ENCODE measurements at regions not wholly inside any gene's neighbourhood (a gene's known extent, or its start where the extent isn't known, plus 50 kb on each side); places are given as distances from the start of the nearest gene placed in this dataset.

- Histone ChIP-seq H3K27ac (no peak overlapping the region), H3K4me2 (no peak overlapping the region), H3K4me3 (no peak overlapping the region), H3K4me1 (no peaks in the 10 kb centered on the region), H3K9me3 (no peaks in the 10 kb centered on the region)
- DNase-seq (ENCODE audit: low read depth in 1 of 2, low spot score in 1 of 2) (no peak), FAIRE-seq (no peak), ATAC-seq (no peak)
- TF ChIP-seq EHMT2 (IDR thresholded peaks at IDR 0.05; ENCODE audit: low read depth) (no peak), EP300 (IDR thresholded peaks at IDR 0.05) (no peak), REST (IDR thresholded peaks at IDR 0.05) (no peak), GATA3 (IDR thresholded peaks at IDR 0.05; ENCODE audit: borderline replicate concordance) (no peak), MYC (IDR thresholded peaks at IDR 0.05; ENCODE audit: borderline replicate concordance, low read length) (no peak), RFX5 (IDR thresholded peaks at IDR 0.05) (no peak), JUN (IDR thresholded peaks at IDR 0.05) (no peak), FOXS1 (CRISPR knock-in tag; IDR thresholded peaks at IDR 0.05) (no peak), CHD4 (IDR thresholded peaks at IDR 0.05; ENCODE audit: borderline replicate concordance) (no peak), HOXB5 (CRISPR knock-in tag; IDR thresholded peaks at IDR 0.05) (no peak), PHF8 (IDR thresholded peaks at IDR 0.05; ENCODE audit: borderline replicate concordance, low read depth) (no peak), RNF2 (IDR thresholded peaks at IDR 0.05; ENCODE audit: borderline replicate concordance, low read depth) (no peak), HOXB13 (CRISPR knock-in tag; IDR thresholded peaks at IDR 0.05; ENCODE audit: low read depth) (no peak), USF2 (IDR thresholded peaks at IDR 0.05) (no peak), RAD21 (conservative IDR thresholded peaks at IDR 0.05 in 1 of 2, IDR thresholded peaks at IDR 0.05 in 1 of 2) (no peak)
- TF ChIP-seq, protein P1, sequence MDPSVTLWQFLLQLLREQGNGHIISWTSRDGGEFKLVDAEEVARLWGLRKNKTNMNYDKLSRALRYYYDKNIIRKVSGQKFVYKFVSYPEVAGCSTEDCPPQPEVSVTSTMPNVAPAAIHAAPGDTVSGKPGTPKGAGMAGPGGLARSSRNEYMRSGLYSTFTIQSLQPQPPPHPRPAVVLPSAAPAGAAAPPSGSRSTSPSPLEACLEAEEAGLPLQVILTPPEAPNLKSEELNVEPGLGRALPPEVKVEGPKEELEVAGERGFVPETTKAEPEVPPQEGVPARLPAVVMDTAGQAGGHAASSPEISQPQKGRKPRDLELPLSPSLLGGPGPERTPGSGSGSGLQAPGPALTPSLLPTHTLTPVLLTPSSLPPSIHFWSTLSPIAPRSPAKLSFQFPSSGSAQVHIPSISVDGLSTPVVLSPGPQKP (IDR thresholded peaks at IDR 0.05; ENCODE audit: low read depth, low read length): no peak
- TF ChIP-seq, protein P2, sequence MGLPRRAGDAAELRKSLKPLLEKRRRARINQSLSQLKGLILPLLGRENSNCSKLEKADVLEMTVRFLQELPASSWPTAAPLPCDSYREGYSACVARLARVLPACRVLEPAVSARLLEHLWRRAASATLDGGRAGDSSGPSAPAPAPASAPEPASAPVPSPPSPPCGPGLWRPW (IDR thresholded peaks at IDR 0.05): no peak
- TF ChIP-seq, protein P3, sequence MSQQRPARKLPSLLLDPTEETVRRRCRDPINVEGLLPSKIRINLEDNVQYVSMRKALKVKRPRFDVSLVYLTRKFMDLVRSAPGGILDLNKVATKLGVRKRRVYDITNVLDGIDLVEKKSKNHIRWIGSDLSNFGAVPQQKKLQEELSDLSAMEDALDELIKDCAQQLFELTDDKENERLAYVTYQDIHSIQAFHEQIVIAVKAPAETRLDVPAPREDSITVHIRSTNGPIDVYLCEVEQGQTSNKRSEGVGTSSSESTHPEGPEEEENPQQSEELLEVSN (IDR thresholded peaks at IDR 0.05; ENCODE audit: borderline replicate concordance, low read depth): no peak
- ChIA-PET POLR2A (no interaction called here), CTCF (no interaction called here)
- WGBS (ENCODE audit: missing lambda C conversion rate): 2% methylated on average over 4 of the region's 4 CpGs
Observed at GRCh38 chr11:79541466-79541865, 100.6 kb upstream of the TENM4 start.

- 2% methylated on average over 3 of the region's 3 CpGs for WGBS (ENCODE audit: missing lambda C conversion rate)
- POLR2A ChIA-PET: no interaction called here
- Histone ChIP-seq H3K4me3 (no peak overlapping the region), H3K4me1 (no peaks in the 10 kb centered on the region), H3K9me3 (no peaks in the 10 kb centered on the region), H3K4me2 (no peak overlapping the region), H3K27ac (no peak overlapping the region)
- DNase-seq (ENCODE audit: low read depth in 1 of 2, low spot score in 1 of 2) (no peak), ATAC-seq (no peak), FAIRE-seq (no peak)
- CTCF ChIA-PET: no interaction called here
- no peak for TF ChIP-seq POLR2A (IDR thresholded peaks at IDR 0.05; ENCODE audit: low read length)
- no peak for TF ChIP-seq RFX5 (IDR thresholded peaks at IDR 0.05)
- no peak for TF ChIP-seq MAZ (IDR thresholded peaks at IDR 0.05; ENCODE audit: borderline replicate concordance, low read depth, low read length)
- TF ChIP-seq SREBF2 (IDR thresholded peaks at IDR 0.05): no peak
- TF ChIP-seq EHF (CRISPR knock-in tag; IDR thresholded peaks at IDR 0.05): no peak
- no peak for TF ChIP-seq NFE2L2 (conservative IDR thresholded peaks at IDR 0.05; ENCODE audit: low read length)
- no peak for TF ChIP-seq BCL3 (IDR thresholded peaks at IDR 0.05)
- no peak for TF ChIP-seq GATA3 (IDR thresholded peaks at IDR 0.05; ENCODE audit: borderline replicate concordance)
- TF ChIP-seq, protein P4, sequence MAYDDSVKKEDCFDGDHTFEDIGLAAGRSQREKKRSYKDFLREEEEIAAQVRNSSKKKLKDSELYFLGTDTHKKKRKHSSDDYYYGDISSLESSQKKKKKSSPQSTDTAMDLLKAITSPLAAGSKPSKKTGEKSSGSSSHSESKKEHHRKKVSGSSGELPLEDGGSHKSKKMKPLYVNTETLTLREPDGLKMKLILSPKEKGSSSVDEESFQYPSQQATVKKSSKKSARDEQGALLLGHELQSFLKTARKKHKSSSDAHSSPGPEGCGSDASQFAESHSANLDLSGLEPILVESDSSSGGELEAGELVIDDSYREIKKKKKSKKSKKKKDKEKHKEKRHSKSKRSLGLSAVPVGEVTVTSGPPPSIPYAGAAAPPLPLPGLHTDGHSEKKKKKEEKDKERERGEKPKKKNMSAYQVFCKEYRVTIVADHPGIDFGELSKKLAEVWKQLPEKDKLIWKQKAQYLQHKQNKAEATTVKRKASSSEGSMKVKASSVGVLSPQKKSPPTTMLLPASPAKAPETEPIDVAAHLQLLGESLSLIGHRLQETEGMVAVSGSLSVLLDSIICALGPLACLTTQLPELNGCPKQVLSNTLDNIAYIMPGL (CRISPR knock-in tag; IDR thresholded peaks at IDR 0.05; ENCODE audit: borderline replicate concordance): no peak
- TF ChIP-seq ZNF302 (CRISPR knock-in tag; IDR thresholded peaks at IDR 0.05): no peak
- no peak for TF ChIP-seq ZFP36 (IDR thresholded peaks at IDR 0.05; ENCODE audit: borderline replicate concordance, partially characterized antibody)
- TF ChIP-seq EHMT2 (IDR thresholded peaks at IDR 0.05; ENCODE audit: low read depth): no peak
- TF ChIP-seq POLR2AphosphoS2 (conservative IDR thresholded peaks at IDR 0.05; ENCODE audit: low read length): no peak
- TF ChIP-seq ZC3H11A (IDR thresholded peaks at IDR 0.05): no peak
- TF ChIP-seq MYC (IDR thresholded peaks at IDR 0.05; ENCODE audit: borderline replicate concordance, low read length): no peak
- no peak for TF ChIP-seq JUN (IDR thresholded peaks at IDR 0.05)
Observed at GRCh38 chr11:79538775-79539174, 97.9 kb upstream of the TENM4 start.
